B cell (primary cell): ENCODE measurements at regions not wholly inside any gene's neighbourhood (a gene's known extent, or its start where the extent isn't known, plus 50 kb on each side); places are given as distances from the start of the nearest gene placed in this dataset.

ENCODE experiments used
- ATAC-seq: fragments of 200-7000 bp; cut with Tn5 transposase; one replicate; pipeline ENCODE4 v1.10.0; 2021; ENCODE audit warnings: low read depth, mild to moderate bottlenecking, moderate number of reproducible peaks, moderate library complexity
- CTCF ChIA-PET: fragments of 350-600 bp; sonication (Branson Sonifier 250); formaldehyde crosslinking; loops from one replicate; lab custom pipeline; 2021; ENCODE audit warnings: antibody characterized with exemption, inconsistent platforms; lab: Charles Lee
- POLR2A ChIA-PET: fragments of 350-600 bp; sonication (Branson Sonifier 250); formaldehyde crosslinking; loops from one replicate; lab custom pipeline; 2021; ENCODE audit warnings: antibody characterized with exemption; lab: Charles Lee
- DNase-seq: peaks from one replicate; pipeline ENCODE4 v3.0.0; 2013
- H2AFZ ChIP-seq: 2 replicates; pipeline ENCODE4 v1.6.1; 2012; ENCODE audit warnings: mild to moderate bottlenecking, low read depth, low read length; ENCODE audit not compliant: insufficient read depth, poor library complexity, severe bottlenecking
- H3K27ac ChIP-seq, 2 donors: 1 replicate in 1 of 2; 2 replicates in 1 of 2; pipeline ENCODE4 v1.5.1; 2012 to 2013; ENCODE audit warnings: low read length in 2 of 2, mild to moderate bottlenecking in 2 of 2, moderate library complexity in 1 of 2
- H3K27me3 ChIP-seq, 4 experiments: fragments of 200-600 bp in 1 of 4; sonication (generic) in 1 of 4; replicated peaks in 1 of 4; 1 replicate in 2 of 4; 2 replicates in 2 of 4; pipeline versions ENCODE4 v1.6.1 to v1.7.0; 2013 to 2016; ENCODE audit warnings: low read length in 3 of 4, mild to moderate bottlenecking in 2 of 4, mixed read lengths in 1 of 4, moderate library complexity in 1 of 4; ENCODE audit not compliant: insufficient read depth in 4 of 4, control insufficient read depth in 3 of 4; ENCODE audit errors: control extremely low read depth in 1 of 4
- H3K36me3 ChIP-seq, 2 experiments: replicated peaks in 1 of 2; 1 replicate in 1 of 2; 2 replicates in 1 of 2; pipeline versions ENCODE4 v1.6.1 to v1.7.1; 2013; ENCODE audit warnings: low read length in 1 of 2; ENCODE audit not compliant: insufficient read depth in 2 of 2, control insufficient read depth in 1 of 2; ENCODE audit errors: control extremely low read depth in 1 of 2, extremely low read depth in 1 of 2
- H3K4me1 ChIP-seq, 2 donors: fragments of 200-600 bp in 1 of 2; sonication (generic) in 1 of 2; 1 replicate in 1 of 2; 2 replicates in 1 of 2; pipeline versions ENCODE4 v1.5.1 to v1.6.1; 2013 to 2017; ENCODE audit warnings: low read length in 2 of 2; ENCODE audit not compliant: control insufficient read depth in 2 of 2, insufficient read depth in 2 of 2
- H3K4me2 ChIP-seq: replicated peaks from 2 replicates; pipeline ENCODE3; 2012; ENCODE audit warnings: mild to moderate bottlenecking, low read depth, low read length; ENCODE audit not compliant: poor library complexity, severe bottlenecking
- H3K4me3 ChIP-seq, 5 experiments: fragments of 200-600 bp in 1 of 5; sonication (generic) in 1 of 5; 1 replicate in 3 of 5; 2 replicates in 2 of 5; pipeline versions ENCODE4 v1.5.1 to v1.7.0; 2011 to 2016; ENCODE audit warnings: low read length in 4 of 5, mild to moderate bottlenecking in 4 of 5, low read depth in 2 of 5, control low read depth in 1 of 5, moderate library complexity in 1 of 5; ENCODE audit not compliant: insufficient read depth in 1 of 5; ENCODE audit errors: control extremely low read depth in 1 of 5, extremely low read depth in 1 of 5
- H3K79me2 ChIP-seq: fragments of 200-600 bp; sonication (generic); one replicate; pipeline ENCODE4 v1.6.0; 2016; ENCODE audit warnings: low read length; ENCODE audit not compliant: control insufficient read depth, insufficient read depth
- H3K9ac ChIP-seq: fragments of 200-600 bp; sonication (generic); 2 replicates; pipeline ENCODE4 v1.6.1; 2017; ENCODE audit warnings: mild to moderate bottlenecking, low read length, moderate library complexity
- H3K9me3 ChIP-seq, 3 donors: one replicate each; pipeline versions ENCODE4 v1.6.1 to v1.7.1; 2013; ENCODE audit warnings: low read length in 2 of 3; ENCODE audit not compliant: control insufficient read depth in 2 of 3, insufficient read depth in 1 of 3; ENCODE audit errors: control extremely low read depth in 1 of 3
- H4K20me1 ChIP-seq: 2 replicates; pipeline ENCODE4 v1.6.0; 2012; ENCODE audit warnings: mild to moderate bottlenecking, low read length; ENCODE audit not compliant: insufficient read depth, control insufficient read depth, poor library complexity, severe bottlenecking
- H3K27ac Mint-ChIP-seq: one replicate; pipeline ENCODE4 v1.8.0; 2021; ENCODE audit warnings: mixed read lengths
- H3K27me3 Mint-ChIP-seq: one replicate; pipeline ENCODE4 v1.8.0; 2021; ENCODE audit warnings: mixed read lengths
- H3K4me1 Mint-ChIP-seq: one replicate; pipeline ENCODE4 v1.8.0; 2021; ENCODE audit warnings: mixed read lengths
- H3K4me3 Mint-ChIP-seq: one replicate; pipeline ENCODE4 v1.8.0; 2021; ENCODE audit warnings: mixed read lengths
- H3K9me3 Mint-ChIP-seq: one replicate; pipeline ENCODE4 v1.8.0; 2022; ENCODE audit warnings: mixed read lengths; ENCODE audit not compliant: insufficient read depth
- CTCF ChIP-seq: fragments of 200-600 bp; IDR thresholded peaks from one replicate; pipeline ENCODE4 v1.8.0; 2022; ENCODE audit warnings: antibody characterized with exemption, mild to moderate bottlenecking
- EZH2 ChIP-seq: IDR thresholded peaks from 2 replicates; pipeline ENCODE4 v1.6.1; 2012; ENCODE audit warnings: borderline replicate concordance, low read depth, mild to moderate bottlenecking, moderate library complexity, low read length; ENCODE audit not compliant: insufficient read depth, poor library complexity, severe bottlenecking
- WGBS: methylation state at CpG from one replicate; pipeline ENCODE4 v1.1.5; 2013; ENCODE audit warnings: missing lambda C conversion rate; ENCODE audit not compliant: insufficient coverage; 5-methylcytosine and 5-hydroxymethylcytosine counted together
- intact Hi-C: fragments of 100-400 bp; cut with micrococcal nuclease; formaldehyde crosslinking; loops from one replicate; pipeline ENCODE4 v1.10.0; 2022

GRCh38 chr2:153626676-153627075 lies 148.1 kb upstream of the RPRM start:
- WGBS = no CpG with 5 or more reads among the region's 2 CpGs
- ChIA-PET POLR2A (no interaction called here), CTCF (no interaction called here)
- no peak overlapping the region for H3K4me3 Mint-ChIP-seq
- intact Hi-C loops = no loop called here
- peaks cover 0 to under 1% (median 0%) of the 10 kb centered on the region in 3 donors for H3K9me3 ChIP-seq
- TF ChIP-seq EZH2 (no peak), CTCF (no peak)
- H3K79me2 ChIP-seq = no peaks in the 10 kb centered on the region
- DNase-seq (no peak), ATAC-seq (no peak)
- H3K27ac Mint-ChIP-seq = no peak overlapping the region
- no peaks in the 10 kb centered on the region for H4K20me1 ChIP-seq
- no peaks in the 10 kb centered on the region for H3K4me1 Mint-ChIP-seq
- H3K4me2 ChIP-seq = no peak overlapping the region
- no peak overlapping the region for H2AFZ ChIP-seq
- H3K9me3 Mint-ChIP-seq = no peaks in the 10 kb centered on the region
- no peaks in the 10 kb centered on the region for H3K27me3 ChIP-seq
- no peaks in the 10 kb centered on the region for H3K27me3 Mint-ChIP-seq
- H3K36me3 ChIP-seq = no peaks in the 10 kb centered on the region
- no peaks in the 10 kb centered on the region for H3K4me1 ChIP-seq
- H3K27ac ChIP-seq = no peak overlapping the region
- H3K9ac ChIP-seq = no peak overlapping the region
- no peak overlapping the region for H3K4me3 ChIP-seq

- no peak overlapping the region for H3K4me3 ChIP-seq
- Mint-ChIP-seq H3K27ac (no peak overlapping the region), H3K4me1 (no peaks in the 10 kb centered on the region), H3K9me3 (no peaks in the 10 kb centered on the region), H3K27me3 (no peaks in the 10 kb centered on the region), H3K4me3 (no peak overlapping the region)
- CTCF ChIA-PET = no interaction called here
- no peak for TF ChIP-seq CTCF
- no peak for TF ChIP-seq EZH2
- no peak overlapping the region for H2AFZ ChIP-seq
- H3K79me2 ChIP-seq = no peaks in the 10 kb centered on the region
- DNase-seq = no peak
- POLR2A ChIA-PET = no interaction called here
- no peaks in the 10 kb centered on the region for H3K4me1 ChIP-seq
- no peaks in the 10 kb centered on the region for H3K9me3 ChIP-seq
- no peak overlapping the region for H3K4me2 ChIP-seq
- no peak overlapping the region for H3K9ac ChIP-seq
- intact Hi-C loops = no loop called here
- H3K27ac ChIP-seq = no peak overlapping the region
- ATAC-seq = no peak
- no peaks in the 10 kb centered on the region for H4K20me1 ChIP-seq
- H3K36me3 ChIP-seq = no peaks in the 10 kb centered on the region
- H3K27me3 ChIP-seq = no peaks in the 10 kb centered on the region
- no CpG with 5 or more reads among the region's 2 CpGs for WGBS
These were observed 156.9 kb upstream of the RPRM start for GRCh38 chr2:153635494-153635893.
